GM19023 (cell line): ENCODE measurements at regions not wholly inside any gene's neighbourhood (a gene's known extent, or its start where the extent isn't known, plus 50 kb on each side); places are given as distances from the start of the nearest gene placed in this dataset.
"Not testable (repeated sequence)": the region's sequence is repeated elsewhere in the genome, so short reads cannot be mapped to it uniquely, and the experiment has no call there.

ENCODE experiments used
- ATAC-seq: cut with Tn5 transposase; IDR thresholded peaks from one replicate; pipeline ENCODE4 v1.9.1; 2021; ENCODE audit warnings: mild to moderate bottlenecking, moderate library complexity; ENCODE audit not compliant: unreplicated experiment

DNA sequence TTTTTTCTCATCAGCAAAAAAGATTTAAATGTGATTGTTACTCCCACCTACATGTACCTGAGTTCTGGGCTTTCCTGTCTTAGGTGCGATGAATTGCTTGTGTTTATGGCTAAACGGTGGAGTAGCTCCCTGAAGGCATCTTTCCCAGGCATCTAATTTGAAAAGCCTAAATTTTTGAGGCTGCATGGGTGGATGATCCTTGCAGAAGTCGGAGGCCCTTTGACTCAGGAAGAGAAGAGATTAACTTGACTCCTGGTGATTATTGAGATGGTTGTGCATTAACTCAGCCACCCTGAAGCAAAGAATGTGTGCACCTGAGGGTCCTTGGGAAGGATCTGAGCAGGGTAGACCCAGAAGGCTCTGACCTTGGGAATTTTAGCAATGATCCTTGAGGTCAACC lies 155.6 kb upstream of the SEMA3C start:
- no peak for ATAC-seq

DNA sequence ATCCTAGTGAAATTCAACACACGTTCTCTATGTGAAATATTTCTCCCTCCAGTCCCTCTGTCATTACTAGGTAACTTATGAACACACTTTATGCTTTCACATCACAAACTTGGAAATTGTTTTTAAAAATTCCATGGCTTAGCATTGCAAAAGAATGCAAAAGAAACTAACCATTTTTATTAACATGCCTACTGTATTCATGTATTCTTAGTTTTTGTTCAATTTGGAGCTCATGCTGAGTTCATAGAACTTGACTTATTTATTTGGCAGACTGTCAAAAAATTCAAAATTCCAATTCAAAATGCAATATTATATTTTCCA lies 155.0 kb upstream of the SEMA3C start:
- no peak for ATAC-seq

DNA sequence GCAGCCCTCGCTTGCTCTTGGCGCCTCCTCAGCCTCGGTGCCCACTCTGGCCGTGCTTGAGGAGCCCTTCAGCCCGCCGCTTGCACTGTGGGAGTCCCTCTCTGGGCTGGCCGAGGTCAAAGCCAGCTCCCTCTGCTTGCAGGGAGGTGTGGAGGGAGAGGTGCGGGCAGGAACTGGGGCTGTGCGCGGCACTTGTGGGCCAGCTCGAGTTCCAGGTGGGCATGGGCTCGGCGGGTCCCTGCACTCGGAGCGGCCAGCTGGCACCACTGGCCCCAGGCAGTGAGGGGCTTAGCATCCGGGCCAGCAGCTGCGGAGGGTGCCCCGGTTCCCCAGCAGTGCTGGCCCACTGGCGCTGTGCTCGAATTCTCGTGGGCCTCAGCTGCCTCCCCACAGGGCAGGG lies 152.1 kb upstream of the SEMA3C start:
- ATAC-seq: no peak

DNA sequence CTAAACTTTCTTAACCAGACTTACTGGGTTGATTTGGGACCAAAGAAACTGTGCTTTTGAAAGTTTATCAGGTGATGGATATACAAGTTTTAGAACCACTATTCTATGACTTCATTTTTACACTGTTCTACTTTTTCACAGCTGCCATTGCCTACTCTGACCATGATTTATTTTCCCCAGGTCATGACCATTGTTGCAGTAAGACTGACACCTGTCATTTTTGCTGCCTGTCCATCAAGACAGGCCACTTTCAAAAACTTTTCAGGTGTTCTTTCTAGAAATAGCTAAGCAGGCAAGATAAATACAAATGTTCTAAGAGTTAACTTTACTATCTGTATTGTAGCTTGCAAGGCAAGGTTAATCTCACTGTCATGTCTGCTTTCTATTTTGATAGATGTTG lies 147.9 kb upstream of the SEMA3C start:
- ATAC-seq: no peak

DNA sequence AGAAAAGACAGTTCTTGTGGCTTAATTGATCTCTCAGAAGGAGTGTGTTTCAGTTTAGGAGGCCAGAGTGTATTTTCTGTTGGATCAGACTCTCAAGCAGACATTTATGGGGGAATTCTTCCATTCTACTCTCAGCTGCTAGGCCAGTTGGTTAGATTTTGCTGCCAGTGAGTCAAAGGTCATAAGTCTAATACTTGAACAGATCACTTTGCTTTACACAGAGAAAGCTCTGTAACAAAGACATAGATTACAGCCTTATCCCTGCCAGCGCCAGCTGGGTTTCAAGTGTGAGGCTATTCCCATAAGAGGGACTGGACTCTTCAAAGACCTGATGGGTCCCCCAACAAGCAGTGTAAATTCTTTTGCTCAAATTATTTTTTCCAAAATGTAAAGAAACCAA lies 145.6 kb upstream of the SEMA3C start:
- ATAC-seq: no peak

DNA sequence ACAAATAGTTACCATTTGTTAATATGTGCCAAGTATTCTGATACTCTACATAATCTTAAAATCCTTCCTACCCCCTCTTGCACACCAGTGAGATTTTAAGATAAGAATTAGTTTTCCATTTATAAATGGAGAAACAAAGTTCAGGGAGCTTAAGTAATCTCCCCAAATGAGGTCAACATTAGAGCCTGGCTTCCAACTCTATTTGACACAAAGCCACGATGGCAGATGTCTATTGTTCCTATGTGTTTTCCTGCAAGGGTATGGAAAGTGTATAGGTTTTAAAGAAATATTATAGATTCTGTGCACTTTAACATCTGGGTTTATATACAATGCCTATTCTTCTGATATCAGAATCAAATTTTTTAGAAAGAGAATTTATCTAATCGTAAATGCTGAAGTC lies 143.9 kb upstream of the SEMA3C start:
- no peak for ATAC-seq

DNA sequence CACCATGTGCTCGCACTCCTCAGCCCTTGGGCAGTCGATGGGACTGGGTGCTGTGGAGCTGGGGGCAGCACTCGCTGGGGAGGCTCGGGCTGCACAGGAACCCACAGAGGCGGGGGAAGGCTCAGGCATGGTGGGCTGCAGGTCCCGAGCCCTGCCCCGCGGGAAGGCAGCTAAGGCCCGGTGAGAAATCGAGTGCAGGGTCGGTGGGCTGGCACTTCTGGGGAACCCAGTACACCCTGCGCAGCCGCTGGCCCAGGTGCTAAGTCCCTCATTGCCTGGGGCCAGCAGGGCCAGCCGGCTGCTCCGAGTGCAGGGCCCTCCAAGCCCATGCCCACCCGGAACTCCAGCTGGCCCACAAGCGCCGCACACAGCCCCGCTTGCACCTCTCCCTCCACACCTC lies 138.6 kb upstream of the SEMA3C start:
- ATAC-seq: not testable (repeated sequence)

DNA sequence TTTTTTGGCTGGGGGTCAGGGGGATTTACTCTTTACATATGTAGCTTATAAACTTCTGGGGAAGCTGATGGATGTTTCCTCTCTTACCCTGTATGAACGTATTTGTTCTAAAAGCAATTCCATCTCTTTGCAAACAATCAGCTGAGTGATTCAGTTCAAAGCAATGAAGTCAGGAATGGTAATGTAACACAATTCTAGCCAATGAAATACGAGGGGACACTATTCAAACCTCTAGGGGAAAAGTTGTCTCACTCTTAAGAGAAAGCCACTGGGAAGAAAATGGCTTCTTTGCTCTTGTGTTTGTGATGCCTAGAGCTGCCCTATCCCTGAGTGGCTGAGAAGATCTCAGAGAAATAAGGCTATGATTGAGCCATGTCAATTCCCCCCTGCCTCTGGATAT lies 134.8 kb upstream of the SEMA3C start:
- ATAC-seq: no peak

DNA sequence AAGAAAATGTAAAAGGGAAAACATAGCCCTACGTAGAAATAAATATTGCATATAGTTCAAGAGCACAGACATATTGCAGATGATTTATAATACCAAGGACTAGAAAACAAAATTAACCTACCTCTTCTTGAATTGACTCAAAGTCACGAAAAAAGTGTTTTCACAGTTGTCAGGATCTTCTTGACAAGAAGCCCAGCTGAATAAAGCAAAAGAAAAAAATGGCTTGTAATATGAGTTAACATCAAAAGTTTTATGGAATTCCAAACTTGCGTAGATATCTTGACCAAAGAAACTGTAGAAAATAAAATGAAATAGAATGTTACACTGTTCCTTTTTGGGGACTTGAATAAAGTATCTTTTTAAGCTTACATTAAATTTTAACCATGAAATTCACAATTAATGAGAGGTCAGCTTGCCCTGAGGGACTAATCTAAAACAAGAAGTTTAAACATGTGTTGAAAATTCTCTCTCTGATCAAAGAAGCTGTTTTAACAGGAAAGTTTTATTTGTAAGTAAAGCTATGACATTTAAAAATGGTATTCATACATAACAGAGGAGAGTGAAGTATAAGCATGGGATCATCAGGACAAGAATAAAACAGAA lies 133.1 kb upstream of the SEMA3C start:
- no peak for ATAC-seq

DNA sequence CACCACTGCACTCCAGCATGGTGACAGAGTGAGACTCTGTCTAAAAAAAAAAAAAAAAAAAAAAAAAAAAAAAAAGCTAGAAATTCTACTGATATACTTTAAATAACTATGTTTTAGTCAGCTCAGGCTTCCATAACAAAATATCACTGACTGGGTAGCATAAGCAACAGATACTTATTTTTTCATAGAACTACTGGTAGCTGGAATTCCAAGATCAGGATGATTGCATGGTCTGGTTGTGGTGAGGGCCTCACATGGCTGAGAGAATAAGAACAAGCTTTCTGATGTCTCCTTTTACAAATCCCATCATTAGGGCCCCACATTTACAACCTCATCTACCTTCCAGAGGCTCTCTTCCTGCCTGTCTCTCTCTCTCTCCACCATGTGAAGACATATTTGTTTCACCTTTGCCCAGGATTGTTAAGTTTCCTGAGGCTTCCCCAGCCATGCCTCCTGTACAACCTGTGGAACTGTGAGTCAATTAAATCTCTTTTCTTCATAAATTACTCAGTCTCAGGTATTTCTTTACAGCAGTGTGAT lies 126.7 kb upstream of the SEMA3C start:
- ATAC-seq: no peak

DNA sequence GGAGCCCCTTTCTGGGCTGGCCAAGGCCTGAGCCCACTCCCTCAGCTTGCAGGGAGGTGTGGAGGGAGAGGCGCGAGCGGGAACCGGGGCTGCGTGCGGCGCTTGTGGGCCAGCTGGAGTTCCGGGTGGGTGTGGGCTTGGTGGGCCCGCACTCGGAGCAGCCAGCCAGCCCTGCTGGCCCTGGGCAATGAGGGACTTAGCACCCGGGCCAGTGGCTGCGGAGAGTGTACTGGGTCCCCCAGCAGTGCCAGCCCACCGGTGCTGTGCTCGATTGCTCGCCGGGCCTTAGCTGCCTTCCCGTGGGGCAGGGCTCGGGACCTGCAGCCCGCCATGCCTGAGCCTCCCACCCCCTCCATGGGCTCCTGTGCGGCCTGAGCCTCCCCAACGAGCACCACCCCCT lies 123.8 kb upstream of the SEMA3C start:
- ATAC-seq: not testable (repeated sequence)

DNA sequence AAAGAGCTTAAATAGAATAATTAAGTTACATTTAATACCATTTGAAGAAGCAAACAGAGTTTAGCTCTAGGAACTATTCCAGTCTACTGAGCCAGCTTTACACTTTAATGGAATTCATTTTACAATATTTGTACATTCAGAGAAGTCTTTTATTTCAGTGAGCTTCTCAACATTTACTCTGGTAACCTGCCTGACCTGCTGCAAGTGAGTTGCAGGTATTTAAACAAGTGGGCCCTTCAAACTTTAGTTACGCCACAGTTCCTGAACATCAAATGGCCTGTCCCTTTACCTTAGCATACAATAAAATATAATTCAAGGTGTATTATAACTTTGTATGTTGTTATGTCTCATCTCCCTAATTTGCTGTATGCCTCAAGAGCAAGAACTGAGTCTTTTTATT lies 121.6 kb upstream of the SEMA3C start:
- no peak for ATAC-seq

DNA sequence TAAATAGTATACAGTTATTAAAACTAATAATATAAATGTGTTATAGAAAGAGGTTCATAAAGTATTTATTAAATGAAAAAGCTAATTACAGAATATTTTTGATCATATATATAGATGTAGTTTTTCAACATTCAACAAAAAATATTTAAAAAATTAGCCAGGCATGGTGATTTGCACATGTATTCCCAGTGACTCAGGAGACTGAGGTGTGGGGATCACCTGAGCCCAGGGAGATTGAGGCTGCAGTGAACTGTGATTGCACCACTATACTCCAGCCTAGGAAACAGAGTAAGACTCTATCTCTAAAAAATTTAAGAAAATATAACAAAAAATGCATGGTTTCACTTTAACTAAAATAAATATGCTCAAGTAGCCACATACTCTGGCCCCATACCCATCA lies 118.0 kb upstream of the SEMA3C start:
- no peak for ATAC-seq

DNA sequence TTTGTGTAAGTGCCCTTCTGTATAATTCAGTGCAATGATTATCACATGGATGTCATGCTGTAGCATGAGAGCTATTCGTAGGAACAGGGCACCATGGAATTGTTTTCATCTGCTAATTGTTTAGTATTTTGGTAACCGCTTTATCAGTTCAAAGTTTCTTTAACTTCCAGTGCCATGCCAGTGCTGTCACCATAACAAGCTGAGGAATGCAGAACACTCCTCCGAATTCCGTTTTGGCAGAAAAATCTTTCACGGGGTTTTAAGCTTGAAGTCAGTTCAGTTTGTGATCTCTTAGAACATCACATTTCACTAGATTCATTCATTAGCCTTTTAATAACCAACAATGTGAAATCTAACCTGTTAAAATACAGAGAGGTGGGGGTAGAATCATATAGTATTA lies 117.2 kb upstream of the SEMA3C start:
- ATAC-seq: no peak

DNA sequence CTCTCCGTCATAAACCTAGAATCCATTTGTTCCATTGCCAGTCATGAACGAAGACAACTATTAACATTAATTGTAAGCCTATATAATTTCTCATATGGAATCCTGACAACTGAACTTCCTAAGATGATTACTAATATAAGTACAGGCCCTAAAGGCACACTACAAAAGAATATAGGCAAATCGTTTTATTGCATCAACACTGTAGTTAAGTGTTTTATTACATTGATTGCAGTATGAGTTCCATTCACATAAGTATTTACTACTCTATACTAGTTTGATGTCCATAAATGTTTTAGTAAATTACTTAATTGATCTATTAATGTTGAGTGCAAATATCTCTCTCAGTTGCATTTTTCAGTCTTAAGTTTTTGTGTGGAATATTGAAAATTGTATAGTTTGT lies 113.1 kb upstream of the SEMA3C start:
- ATAC-seq: no peak

DNA sequence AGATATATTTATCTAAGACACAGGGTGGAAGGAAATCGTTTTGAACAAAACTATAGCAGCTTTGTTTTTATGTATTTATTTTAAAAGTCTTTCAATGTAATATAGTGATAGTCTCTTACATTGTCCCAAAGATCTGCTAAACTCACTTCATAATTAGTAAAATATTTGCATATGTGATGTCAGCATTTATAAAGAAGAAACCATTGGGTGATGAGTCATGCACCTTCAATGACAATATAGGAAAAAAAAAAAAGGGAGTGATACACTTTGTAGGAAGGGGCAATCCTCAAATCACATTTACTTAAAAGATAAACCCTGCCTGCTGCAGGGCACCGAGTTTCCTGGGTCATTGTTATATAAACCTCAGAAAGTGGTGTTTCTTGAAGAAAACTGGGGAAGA lies 112.4 kb upstream of the SEMA3C start:
- no peak for ATAC-seq

DNA sequence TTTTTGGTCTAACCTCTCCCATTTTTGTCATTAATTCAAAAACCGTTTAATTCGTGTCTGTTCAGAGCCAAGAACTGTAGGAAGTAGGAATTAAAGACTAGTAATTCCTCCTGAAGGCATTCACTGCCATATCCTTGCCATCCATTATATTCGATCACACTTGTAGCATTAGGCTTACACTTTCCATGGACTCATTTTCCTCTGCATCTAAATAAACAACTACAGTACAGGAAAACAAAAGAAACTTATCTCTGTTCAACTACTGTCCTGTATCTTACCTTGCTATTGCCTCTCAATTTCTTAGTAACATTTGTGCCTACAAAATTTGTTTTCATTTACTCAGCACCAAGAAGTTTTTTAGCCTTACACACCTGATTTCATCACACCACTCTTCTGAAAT lies 111.6 kb upstream of the SEMA3C start:
- no peak for ATAC-seq

DNA sequence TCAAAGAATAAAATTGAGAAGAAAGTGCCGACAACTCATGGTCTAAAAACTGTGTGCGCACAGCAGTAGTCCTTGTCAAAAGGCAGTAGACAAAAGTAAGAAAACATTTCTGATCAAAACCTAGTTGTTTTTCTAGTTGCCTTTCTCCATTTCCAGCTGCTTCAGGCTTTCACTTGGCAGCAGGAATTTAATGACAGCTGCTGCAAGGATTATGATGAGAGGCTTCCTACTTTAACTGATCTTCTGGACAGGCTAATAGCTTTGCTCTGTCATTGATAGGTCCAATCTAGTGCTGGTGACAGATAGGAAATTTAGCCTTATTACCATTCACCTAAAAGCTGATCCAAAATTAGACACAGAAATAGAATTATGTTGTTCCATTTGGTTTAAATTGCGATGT lies 110.7 kb upstream of the SEMA3C start:
- ATAC-seq: no peak

DNA sequence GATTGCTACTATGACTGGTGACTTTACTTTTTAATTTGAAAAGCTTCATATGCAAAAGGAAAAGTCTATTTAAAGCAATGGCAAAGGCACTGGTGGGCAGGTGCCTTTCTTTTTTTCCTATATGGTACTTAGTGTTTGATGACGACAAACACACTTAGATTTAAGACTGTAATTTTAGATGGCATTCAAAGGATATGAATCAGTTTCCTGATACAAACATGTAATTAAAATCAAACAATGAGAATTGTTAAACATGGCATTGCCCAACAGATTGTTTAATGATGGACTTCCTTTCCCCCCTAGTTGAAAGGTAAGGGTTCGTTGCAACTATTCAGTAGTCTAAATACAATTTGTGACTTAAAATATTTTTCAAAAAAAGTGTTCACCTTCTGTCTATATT lies 106.5 kb upstream of the SEMA3C start:
- no peak for ATAC-seq

DNA sequence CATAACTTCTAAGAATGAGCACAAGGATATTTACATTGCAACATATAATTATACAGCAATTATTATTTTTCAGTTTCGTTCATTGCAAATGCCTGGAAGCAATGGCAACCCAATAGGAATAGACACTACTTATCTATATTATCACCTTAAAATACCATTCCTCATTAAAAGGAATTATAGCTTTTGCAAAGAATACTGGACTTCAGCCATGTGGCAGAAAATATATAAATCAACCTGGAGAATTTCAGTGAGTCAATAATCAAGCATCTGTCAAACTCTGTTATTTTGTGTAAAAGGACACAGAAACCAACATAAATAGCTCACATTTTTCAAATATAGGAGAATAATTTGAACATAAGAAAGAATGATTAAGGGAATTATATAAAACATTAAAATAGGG lies 96.1 kb upstream of the SEMA3C start:
- ATAC-seq: no peak

DNA sequence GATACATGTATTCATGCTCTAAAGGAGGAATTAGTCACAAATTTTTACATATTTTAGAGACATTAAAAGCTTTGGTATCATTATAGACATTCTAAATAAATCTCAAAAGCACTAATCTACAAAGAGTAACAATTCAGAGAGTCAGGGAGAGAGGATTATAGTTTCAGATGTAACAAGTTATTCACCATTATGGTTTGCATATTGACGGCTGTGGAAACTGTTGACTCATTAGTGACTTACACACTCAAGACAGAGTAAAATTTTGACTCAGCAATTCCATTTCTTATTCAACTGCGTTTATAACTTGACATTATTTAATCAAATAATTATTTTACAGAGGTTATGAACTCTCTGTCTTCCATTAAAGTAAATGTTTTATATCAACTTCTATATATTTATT lies 95.4 kb upstream of the SEMA3C start:
- ATAC-seq: no peak

DNA sequence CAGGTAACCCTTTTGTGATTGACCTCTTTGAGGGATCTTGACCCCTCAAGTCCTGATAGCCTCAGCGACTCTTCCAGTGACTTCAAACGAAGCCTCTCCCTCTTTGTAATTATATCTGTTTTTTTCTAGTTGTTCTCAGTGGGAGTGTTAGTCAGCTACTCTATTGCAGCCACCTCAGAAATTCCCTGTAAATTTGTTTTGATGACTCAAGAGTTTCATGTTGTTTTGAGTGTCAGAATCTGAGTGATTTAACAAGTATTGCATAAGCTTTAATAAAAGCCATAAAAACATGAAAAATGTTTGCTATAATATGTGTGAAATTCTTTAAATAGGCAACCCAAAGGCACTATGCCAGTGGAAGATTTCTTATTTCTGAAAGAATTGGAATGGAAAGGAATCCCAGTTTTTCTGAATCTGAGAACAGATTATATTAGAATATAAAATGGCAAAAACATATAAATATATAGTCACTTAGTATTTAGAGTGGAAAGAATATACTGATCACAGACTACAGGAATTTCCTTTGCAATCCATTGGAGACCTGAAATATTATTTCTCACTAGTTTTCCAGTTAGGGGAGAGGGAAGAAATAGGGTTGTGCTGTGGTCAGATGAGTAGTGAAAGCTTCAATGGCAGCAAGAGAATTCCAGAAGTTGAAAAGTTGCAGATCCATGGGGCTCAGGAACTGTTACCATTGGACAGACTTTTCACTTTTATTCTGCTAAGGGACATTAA lies 94.4 kb upstream of the SEMA3C start:
- ATAC-seq: no peak

DNA sequence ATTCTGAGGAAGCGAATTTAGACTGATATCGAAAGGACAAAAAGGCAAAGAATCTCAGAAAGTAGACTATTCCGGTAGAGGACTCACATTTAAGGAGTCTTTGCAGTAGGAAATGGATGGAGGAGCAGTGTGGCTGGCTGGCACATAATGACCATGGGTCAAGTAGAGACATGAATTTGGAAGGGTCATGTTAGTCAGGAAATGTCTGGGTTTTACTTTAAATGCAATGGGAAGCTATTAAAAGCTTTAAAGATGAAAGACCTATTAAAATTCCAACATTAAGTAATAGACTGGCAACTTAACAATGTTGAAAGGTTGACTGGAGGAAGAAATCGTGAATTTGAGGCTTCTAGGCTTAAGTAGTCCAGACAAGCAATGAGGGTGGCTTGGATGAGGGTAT lies 90.0 kb upstream of the SEMA3C start:
- no peak for ATAC-seq
